ENCODE measurements at regions not wholly inside any gene's neighbourhood (a gene's known extent, or its start where the extent isn't known, plus 50 kb on each side); places are given as distances from the start of the nearest gene placed in this dataset.
"Not testable (repeated sequence)": the region's sequence is repeated elsewhere in the genome, so short reads cannot be mapped to it uniquely, and the experiment has no call there.

DNA sequence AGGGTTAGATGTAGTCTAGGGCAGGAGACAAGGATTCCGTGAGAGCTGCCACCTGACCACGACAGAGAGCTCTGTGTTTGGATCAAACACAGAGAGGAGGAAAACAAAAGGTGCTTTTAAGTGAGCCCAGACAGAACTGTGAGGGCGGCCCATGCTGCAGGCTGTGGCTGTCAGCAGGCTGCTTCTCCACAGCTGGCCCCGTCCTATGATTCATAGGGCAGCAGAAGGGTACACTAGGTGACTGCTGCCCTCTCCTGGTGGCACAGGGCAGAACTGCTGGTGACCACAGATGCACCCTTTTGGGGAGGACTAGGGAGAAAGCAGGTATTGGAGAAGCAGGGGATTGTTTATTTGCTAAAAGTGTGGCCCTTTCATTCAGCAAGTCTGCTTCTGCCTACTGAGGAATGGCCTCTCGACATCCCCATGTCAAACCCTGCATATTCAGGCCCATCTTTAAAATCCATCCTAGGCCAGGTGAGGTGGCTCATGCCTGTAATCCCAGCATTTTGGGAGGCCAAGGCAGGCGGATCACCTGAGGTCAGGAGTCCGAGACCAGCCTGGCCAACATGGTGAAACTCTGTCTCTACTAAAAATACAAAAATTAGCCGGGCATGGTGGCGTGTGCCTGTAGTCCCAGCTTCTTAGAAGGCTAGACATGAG, 234.4 kb upstream of the FRG2C start:
- not testable (repeated sequence) for H3K36me3 ChIP-seq (ENCODE audit: control insufficient read depth, insufficient read depth, low read length); DNase-seq (ENCODE audit: extremely low read depth, insufficient read length); H3K27me3 ChIP-seq (replicated peaks; ENCODE audit: control insufficient read depth, insufficient read depth, low read length); H3K4me3 ChIP-seq (replicated peaks; ENCODE audit: low read depth, low read length)
- TF ChIP-seq, protein P1, sequence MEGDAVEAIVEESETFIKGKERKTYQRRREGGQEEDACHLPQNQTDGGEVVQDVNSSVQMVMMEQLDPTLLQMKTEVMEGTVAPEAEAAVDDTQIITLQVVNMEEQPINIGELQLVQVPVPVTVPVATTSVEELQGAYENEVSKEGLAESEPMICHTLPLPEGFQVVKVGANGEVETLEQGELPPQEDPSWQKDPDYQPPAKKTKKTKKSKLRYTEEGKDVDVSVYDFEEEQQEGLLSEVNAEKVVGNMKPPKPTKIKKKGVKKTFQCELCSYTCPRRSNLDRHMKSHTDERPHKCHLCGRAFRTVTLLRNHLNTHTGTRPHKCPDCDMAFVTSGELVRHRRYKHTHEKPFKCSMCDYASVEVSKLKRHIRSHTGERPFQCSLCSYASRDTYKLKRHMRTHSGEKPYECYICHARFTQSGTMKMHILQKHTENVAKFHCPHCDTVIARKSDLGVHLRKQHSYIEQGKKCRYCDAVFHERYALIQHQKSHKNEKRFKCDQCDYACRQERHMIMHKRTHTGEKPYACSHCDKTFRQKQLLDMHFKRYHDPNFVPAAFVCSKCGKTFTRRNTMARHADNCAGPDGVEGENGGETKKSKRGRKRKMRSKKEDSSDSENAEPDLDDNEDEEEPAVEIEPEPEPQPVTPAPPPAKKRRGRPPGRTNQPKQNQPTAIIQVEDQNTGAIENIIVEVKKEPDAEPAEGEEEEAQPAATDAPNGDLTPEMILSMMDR (IDR thresholded peaks at IDR 0.05; ENCODE audit: insufficient read depth, low read length, poor library complexity, severe bottlenecking) = peak; percentile 62

DNA sequence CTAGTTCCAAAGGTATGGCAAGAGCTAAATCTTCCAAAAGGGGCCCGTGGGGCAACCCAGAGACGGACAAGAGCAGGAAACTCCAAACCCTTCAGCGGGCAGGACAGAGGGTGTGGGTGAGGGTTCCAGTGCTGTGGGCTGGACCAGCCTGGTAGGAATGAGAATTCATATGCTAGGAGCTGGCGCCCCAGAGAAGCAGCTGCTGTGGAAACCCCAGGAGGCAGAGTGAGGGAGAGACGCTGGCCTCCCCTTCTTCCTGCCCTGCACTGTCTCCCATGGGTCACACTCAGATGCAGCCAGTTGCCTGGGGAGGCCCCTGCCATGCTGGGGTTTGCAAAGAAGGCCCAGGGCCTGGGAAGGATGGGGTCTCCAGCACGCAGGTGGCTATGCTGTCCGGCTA, 233.7 kb upstream of the FRG2C start:
- H3K4me3 ChIP-seq (replicated peaks; ENCODE audit: low read depth, low read length); DNase-seq (ENCODE audit: extremely low read depth, insufficient read length); H3K27me3 ChIP-seq (replicated peaks; ENCODE audit: control insufficient read depth, insufficient read depth, low read length); H3K36me3 ChIP-seq (ENCODE audit: control insufficient read depth, insufficient read depth, low read length): not testable (repeated sequence)

DNA sequence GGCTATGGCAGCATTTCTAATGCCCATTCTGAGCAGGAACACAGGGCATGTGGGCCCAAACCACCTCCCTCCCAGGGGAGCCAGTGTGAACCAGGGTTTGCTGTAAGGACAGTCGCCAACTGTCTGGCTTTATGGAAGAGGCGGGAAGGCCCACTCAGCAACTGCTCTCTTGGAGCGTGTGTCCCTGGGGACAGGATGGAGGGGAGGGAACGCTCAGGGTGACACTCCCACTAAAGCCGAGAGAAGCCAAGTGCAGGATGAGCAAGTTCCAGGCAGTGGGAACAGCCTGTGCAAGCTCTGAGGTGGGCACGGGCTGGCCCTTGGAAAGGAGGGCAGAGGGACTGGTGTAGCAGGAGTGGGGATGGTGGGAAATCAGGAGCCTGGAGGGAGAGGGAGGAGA, 233.0 kb upstream of the FRG2C start:
- DNase-seq (ENCODE audit: extremely low read depth, insufficient read length) = not testable (repeated sequence)

DNA sequence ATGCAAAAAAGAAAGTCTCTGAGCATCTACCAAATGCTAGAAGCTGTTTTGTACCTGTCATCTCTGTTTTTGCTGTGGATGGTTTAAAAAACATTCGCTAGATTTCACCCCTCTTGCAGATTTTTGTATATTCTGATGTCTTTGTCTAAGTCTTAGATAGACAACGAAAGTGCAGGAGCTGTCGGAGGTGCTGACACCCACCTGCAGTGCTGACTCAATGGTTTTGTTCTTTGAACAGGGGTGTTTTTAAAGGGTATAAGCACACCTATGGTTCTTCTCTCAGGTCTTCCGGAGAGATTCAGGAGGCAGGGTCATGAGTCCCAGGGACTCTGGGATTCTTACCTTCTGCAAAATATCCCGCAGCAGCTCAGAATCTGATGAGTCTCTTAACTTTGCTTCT, 231.7 kb upstream of the FRG2C start:
- not testable (repeated sequence) for H3K4me3 ChIP-seq (replicated peaks; ENCODE audit: low read depth, low read length); H3K36me3 ChIP-seq (ENCODE audit: control insufficient read depth, insufficient read depth, low read length); H3K27me3 ChIP-seq (replicated peaks; ENCODE audit: control insufficient read depth, insufficient read depth, low read length); DNase-seq (ENCODE audit: extremely low read depth, insufficient read length)

More for the DNA sequence above, 233.0 kb upstream of the FRG2C start:
- not testable (repeated sequence) for H3K36me3 ChIP-seq (ENCODE audit: control insufficient read depth, insufficient read depth, low read length); H3K4me3 ChIP-seq (replicated peaks; ENCODE audit: low read depth, low read length); H3K27me3 ChIP-seq (replicated peaks; ENCODE audit: control insufficient read depth, insufficient read depth, low read length)

DNA sequence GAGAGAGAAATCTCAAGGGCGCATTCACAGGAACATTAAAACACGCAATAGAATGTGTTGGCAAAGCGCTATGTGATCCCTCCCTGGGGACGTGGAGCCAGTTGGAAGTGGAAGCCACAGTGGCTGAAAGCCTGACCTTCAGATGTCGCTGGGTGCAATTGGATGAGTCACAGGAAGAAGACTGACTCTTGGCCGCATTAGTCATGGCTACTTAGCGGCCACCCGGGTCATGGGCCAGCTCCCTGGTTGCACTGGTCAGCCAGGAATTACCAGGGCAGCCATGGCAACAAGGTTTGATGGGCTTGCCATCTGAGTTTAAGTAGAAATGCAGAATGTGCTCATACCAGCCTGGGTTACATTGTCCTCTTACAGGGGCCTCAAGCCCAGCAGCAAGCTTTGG, 231.2 kb upstream of the FRG2C start:
- not testable (repeated sequence) for DNase-seq (ENCODE audit: extremely low read depth, insufficient read length); H3K36me3 ChIP-seq (ENCODE audit: control insufficient read depth, insufficient read depth, low read length); H3K27me3 ChIP-seq (replicated peaks; ENCODE audit: control insufficient read depth, insufficient read depth, low read length); H3K4me3 ChIP-seq (replicated peaks; ENCODE audit: low read depth, low read length)

DNA sequence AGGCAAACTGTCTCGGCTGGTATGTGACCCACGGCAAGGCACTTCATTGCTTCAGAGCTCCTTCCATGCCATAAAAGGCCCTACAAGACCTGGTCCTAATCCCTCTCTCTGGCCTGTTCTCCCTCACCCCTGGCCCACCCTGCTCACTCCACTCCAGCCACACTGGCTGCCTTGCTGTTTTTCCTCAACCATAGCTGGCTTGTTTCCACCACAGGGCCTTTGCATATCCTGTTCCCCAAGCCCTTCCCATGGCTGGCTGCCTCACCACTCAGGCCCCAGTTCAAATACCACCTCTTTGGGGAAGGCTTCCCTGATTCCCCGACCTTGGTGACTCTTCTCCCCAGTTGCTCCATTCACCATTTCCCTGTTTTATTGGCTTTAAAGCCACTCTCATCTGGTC, 230.8 kb upstream of the FRG2C start:
- H3K4me3 ChIP-seq (replicated peaks; ENCODE audit: low read depth, low read length); H3K36me3 ChIP-seq (ENCODE audit: control insufficient read depth, insufficient read depth, low read length); DNase-seq (ENCODE audit: extremely low read depth, insufficient read length); H3K27me3 ChIP-seq (replicated peaks; ENCODE audit: control insufficient read depth, insufficient read depth, low read length): not testable (repeated sequence)

DNA sequence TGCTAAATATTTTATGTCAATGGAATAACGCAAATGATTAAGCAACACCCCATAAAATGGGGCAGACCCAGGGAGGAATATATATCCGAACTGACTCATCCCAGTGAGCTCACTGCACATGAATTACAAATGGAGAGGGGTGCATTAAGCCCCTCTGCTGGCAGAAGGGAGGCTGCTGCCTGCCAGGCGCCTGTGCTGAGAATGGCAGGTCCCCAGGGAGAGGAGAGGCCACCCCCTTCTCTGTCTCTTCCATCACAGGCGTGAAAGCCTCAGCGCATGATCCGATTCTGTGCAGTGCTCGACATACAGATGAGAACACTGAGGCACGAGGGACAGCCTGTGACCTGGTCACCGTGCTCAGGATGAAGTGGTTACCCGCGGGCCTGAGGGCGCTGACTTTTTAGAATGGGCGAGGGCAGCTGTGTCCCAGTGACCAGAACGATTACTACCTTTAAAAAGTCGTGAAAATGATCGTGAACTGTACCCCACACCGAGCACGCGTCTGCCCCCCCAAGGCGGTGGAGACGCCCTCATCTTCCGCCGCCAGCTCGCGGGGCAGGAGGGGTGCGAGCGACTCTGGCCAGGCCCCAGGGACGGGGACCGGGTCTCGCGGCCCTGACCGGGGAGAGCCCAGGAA, 229.7 kb upstream of the FRG2C start:
- H3K4me3 ChIP-seq (replicated peaks; ENCODE audit: low read depth, low read length) = peak overlapping the region; percentile 74
- H3K36me3 ChIP-seq (ENCODE audit: control insufficient read depth, insufficient read depth, low read length); H3K27me3 ChIP-seq (replicated peaks; ENCODE audit: control insufficient read depth, insufficient read depth, low read length): not testable (repeated sequence)
- peak; percentile 49 for DNase-seq (ENCODE audit: extremely low read depth, insufficient read length)

DNA sequence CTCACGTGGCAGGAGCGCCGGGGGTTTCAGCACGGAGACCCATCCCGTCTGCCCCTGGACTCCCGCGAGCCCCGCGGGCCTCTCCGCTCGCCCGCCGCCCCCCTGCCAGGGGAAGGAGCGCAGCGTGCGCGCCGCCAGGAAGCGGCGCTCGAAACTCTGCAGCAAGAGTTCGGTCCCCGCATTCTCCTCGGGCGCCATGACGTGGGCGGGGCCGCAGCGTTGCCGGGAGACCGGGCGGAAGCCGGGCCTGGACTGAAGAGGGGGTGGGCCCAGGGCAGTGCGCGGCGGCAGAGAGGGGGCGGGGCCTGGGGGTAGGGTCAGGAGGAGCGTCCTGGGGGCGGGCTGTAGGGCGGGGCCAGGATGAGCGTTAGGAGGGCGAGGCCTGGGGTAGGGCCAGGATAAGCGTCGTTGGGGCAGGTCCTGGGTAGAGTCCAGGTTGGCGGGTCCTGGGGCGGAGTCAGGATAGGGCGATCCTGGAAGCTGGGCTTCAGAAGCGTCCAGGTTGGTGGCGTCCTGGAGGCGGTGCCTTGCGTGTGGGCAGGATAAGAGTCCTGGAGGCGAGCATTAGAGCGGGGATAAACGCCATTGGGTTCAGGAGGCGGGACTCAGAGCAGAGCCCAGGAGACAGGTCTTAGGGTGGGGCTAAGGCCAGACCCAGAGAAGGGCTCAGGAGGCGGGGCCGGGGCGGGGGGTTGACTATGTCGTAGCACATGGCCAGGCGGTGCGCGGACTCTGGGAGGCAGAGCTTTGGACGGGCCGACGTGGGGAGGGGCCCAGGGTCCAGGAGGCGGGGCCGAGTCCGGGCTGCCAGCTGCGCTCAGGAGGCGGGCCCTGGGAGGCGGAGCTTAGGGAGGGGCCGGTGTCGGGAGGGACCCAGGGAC, 229.0 kb upstream of the FRG2C start:
- not testable (repeated sequence) for H3K27me3 ChIP-seq (replicated peaks; ENCODE audit: control insufficient read depth, insufficient read depth, low read length); H3K36me3 ChIP-seq (ENCODE audit: control insufficient read depth, insufficient read depth, low read length)
- H3K4me3 ChIP-seq (replicated peaks; ENCODE audit: low read depth, low read length) = peak overlapping the region; percentile 74
- DNase-seq (ENCODE audit: extremely low read depth, insufficient read length) = peak; percentile 93

DNA sequence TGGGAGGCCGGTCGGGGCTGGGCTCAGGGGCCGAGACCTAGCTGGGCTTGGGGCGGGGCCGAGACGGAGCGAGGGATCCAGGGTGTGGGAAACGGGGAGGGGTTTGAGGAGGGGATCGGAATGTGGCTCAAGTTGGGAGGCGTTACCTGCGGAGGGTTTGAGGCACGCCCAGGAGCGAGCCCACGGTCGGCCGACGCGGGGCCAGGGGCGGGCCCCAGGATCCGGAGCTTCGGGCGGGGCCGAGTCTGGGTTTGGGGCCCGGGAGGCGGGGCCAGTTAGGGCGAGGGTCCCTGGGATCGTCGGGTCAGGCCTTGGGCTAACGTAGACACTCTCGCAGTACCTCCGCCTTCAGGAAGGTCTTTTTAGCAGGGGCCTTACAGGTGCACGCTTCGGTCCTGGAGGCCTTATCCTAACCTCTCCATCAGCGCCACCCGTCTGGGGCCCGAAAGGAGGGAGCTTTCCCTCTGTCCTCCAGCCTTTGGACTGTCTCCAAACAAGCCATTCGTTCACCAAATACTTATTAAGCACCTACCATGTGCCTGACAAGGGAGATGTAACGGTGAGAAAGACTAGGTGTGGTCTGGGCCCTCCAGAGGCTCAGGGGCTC, 228.2 kb upstream of the FRG2C start:
- DNase-seq (ENCODE audit: extremely low read depth, insufficient read length); H3K36me3 ChIP-seq (ENCODE audit: control insufficient read depth, insufficient read depth, low read length); H3K27me3 ChIP-seq (replicated peaks; ENCODE audit: control insufficient read depth, insufficient read depth, low read length): not testable (repeated sequence)
- peak overlapping the region; percentile 68 for H3K4me3 ChIP-seq (replicated peaks; ENCODE audit: low read depth, low read length)

DNA sequence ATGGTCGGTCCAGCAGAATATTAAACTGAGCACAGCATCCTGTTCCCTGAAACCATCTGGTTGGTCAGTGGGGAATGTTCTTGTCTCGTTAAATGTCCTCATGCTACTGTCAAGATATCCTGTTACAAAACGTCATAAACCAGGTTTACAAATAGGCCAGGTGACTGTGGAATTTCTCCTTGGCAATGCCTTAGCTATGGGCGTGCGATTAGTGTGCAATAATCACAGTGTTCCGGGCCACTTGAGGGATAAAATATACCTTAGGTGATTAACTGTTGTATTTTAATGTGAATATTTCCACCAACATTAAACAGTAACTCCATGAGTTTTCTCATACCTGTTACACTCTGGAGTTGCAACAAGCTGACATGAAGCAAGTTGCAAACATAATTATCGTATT, 223.1 kb upstream of the FRG2C start:
- not testable (repeated sequence) for H3K27me3 ChIP-seq (replicated peaks; ENCODE audit: control insufficient read depth, insufficient read depth, low read length); DNase-seq (ENCODE audit: extremely low read depth, insufficient read length); H3K4me3 ChIP-seq (replicated peaks; ENCODE audit: low read depth, low read length); H3K36me3 ChIP-seq (ENCODE audit: control insufficient read depth, insufficient read depth, low read length)

DNA sequence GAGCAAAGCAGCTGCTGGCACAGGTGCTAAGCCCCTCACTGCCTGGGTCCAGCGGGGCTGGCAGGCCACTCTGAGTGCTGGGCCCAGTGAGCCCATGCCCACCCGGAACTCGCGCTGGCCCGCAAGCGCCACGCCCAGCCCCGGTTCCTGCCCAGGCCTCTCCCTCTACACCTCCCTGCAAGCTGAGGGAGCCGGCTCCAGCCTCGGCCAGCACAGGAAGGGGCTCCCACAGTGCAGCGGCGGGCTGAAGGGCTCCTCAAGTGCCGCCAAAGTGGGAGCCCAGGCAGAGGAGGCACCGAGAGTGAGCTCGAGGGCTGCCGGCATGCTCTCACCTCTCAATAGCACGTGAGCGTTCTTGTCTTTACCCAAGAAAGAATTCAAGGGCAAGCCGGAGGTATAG, 219.5 kb upstream of the FRG2C start:
- DNase-seq (ENCODE audit: extremely low read depth, insufficient read length); H3K27me3 ChIP-seq (replicated peaks; ENCODE audit: control insufficient read depth, insufficient read depth, low read length); H3K36me3 ChIP-seq (ENCODE audit: control insufficient read depth, insufficient read depth, low read length); H3K4me3 ChIP-seq (replicated peaks; ENCODE audit: low read depth, low read length): not testable (repeated sequence)

DNA sequence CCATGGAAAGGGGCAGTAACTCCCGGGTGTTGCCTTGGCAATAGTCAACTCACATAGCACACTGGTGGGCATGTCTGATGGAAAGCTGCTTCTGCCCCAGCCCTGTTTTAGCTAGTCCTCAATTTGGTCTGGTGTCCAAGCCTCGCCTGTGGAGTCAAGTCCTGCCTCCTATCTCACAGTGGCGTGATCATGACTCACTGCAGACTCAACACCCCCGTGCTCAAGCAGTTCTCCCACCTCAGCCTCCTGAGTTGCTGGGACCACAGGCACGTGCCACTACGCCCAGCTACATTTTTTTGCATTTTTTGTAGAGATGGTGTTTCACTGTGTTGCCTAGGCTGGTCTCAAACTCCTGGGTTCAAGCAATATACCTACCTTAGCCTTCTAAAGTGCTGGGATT, 218.9 kb upstream of the FRG2C start:
- H3K4me3 ChIP-seq (replicated peaks; ENCODE audit: low read depth, low read length); H3K27me3 ChIP-seq (replicated peaks; ENCODE audit: control insufficient read depth, insufficient read depth, low read length); H3K36me3 ChIP-seq (ENCODE audit: control insufficient read depth, insufficient read depth, low read length); DNase-seq (ENCODE audit: extremely low read depth, insufficient read length): not testable (repeated sequence)

DNA sequence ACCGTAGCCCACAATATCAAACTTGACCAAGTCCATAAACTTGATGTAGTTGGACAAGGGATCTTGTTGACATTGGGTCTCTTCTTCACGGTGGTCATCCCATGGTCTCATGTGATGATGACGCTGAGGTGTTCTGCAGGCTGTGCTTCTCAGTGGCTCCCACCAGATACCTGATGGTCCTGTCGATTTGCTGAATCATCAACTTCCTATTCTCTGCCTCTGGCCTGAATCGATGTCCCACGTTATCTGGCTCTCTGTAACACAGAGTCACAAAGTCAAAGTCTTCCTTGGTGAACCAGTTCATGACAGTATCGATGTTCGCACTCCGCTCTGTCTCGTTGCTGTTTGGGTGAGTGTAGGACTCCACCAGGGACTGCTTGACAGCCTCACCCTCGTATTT, 217.2 kb upstream of the FRG2C start:
- H3K36me3 ChIP-seq (ENCODE audit: control insufficient read depth, insufficient read depth, low read length); H3K27me3 ChIP-seq (replicated peaks; ENCODE audit: control insufficient read depth, insufficient read depth, low read length); DNase-seq (ENCODE audit: extremely low read depth, insufficient read length); H3K4me3 ChIP-seq (replicated peaks; ENCODE audit: low read depth, low read length): not testable (repeated sequence)
